Stimulated activated CD8-positive, alpha-beta memory T cell treated with anti-CD3 and anti-CD28 coated beads, Interleukin-4, amount 100 ng/mL, for 4 hours (primary cell): ENCODE measurements at regions not wholly inside any gene's neighbourhood (a gene's known extent, or its start where the extent isn't known, plus 50 kb on each side); places are given as distances from the start of the nearest gene placed in this dataset.
"Not testable (repeated sequence)": the region's sequence is repeated elsewhere in the genome, so short reads cannot be mapped to it uniquely, and the experiment has no call there.

ENCODE experiments used
- DNase-seq, 2 donors: peaks; one replicate each; pipeline ENCODE4 v3.0.0-alpha.2; 2020; ENCODE audit warnings: low read depth in 2 of 2, low spot score in 1 of 2

- DNase-seq = no peak
Measured at GRCh38 chr15:36448418-36448817, 131.0 kb upstream of the CDIN1 start.

GRCh38 chr15:36449084-36449661 lies 130.3 kb upstream of the CDIN1 start:
- no peak for DNase-seq

- no peak for DNase-seq
Measured at GRCh38 chr15:36449662-36450145, 129.7 kb upstream of the CDIN1 start.

- DNase-seq = not testable (repeated sequence)
Measured at GRCh38 chr15:36454244-36454643, 125.2 kb upstream of the CDIN1 start.

- DNase-seq = no peak
Measured at GRCh38 chr15:36458411-36458810, 121.0 kb upstream of the CDIN1 start.

GRCh38 chr15:36465304-36465703 lies 114.1 kb upstream of the CDIN1 start:
- no peak for DNase-seq

GRCh38 chr15:36468746-36469145 lies 110.7 kb upstream of the CDIN1 start:
- no peak for DNase-seq

- no peak for DNase-seq
Measured at GRCh38 chr15:36469311-36469966, 110.0 kb upstream of the CDIN1 start.

GRCh38 chr15:36472672-36473071 lies 106.8 kb upstream of the CDIN1 start:
- DNase-seq = no peak

- no peak for DNase-seq
Measured at GRCh38 chr15:36478561-36478960, 100.9 kb upstream of the CDIN1 start.

- no peak for DNase-seq
Measured at GRCh38 chr15:36479200-36479896, 100.1 kb upstream of the CDIN1 start.

GRCh38 chr15:36481156-36481555 lies 98.3 kb upstream of the CDIN1 start:
- DNase-seq = no peak

- DNase-seq = no peak
Measured at GRCh38 chr15:36483409-36483808, 96.0 kb upstream of the CDIN1 start.

GRCh38 chr15:36484038-36484778 lies 95.2 kb upstream of the CDIN1 start:
- no peak for DNase-seq

GRCh38 chr15:36491912-36492311 lies 87.5 kb upstream of the CDIN1 start:
- no peak for DNase-seq

GRCh38 chr15:36495456-36495991 lies 83.9 kb upstream of the CDIN1 start:
- DNase-seq = no peak

GRCh38 chr15:36497901-36498300 lies 81.5 kb upstream of the CDIN1 start:
- DNase-seq = no peak

- no peak for DNase-seq
Measured at GRCh38 chr15:36498401-36498800, 81.0 kb upstream of the CDIN1 start.

GRCh38 chr15:36498916-36499315 lies 80.5 kb upstream of the CDIN1 start:
- DNase-seq = no peak

- no peak for DNase-seq
Measured at GRCh38 chr15:36499412-36500389, 79.7 kb upstream of the CDIN1 start.
